ENCODE measurements at regions not wholly inside any gene's neighbourhood (a gene's known extent, or its start where the extent isn't known, plus 50 kb on each side); places are given as distances from the start of the nearest gene placed in this dataset.

DNA sequence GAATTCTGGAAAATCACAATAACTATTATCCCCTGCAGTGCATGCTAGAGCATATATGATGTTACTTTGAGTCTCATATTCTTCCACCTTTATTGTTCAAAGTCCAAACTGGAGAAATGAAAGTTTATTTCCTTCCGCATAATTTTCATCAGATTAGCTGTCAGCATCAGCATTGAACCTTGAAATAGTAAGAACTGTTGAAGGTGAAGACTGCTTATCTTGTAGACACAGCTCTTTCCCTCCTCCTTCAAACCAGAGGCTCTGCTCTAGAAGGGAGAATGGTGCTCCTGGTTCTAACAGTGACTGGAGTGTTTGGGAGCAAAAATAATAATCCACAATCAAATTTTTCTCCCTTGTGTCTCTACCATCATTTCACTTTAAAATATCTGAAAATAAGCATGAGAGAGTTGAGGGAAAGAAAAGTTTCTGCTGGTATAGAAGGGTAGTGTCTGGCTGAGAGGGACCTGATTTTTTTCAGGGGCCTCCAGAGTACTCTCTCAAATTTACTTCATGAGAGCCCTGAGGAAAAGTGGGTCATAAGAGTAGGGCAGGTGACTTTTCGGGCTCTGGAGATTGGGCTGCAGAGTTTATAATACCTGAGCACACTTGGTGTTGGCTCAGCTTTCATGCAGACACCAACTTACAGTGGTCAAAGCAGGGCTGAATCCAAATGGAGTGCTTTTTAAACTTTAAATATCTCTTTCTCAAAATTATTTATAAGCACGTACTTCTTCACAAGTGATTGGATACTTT, 170.4 kb downstream of the ZDHHC21 start:
- H3K27ac ChIP-seq: no peak overlapping the region
- DNase-seq (ENCODE audit: low read depth, low spot score): no peak

DNA sequence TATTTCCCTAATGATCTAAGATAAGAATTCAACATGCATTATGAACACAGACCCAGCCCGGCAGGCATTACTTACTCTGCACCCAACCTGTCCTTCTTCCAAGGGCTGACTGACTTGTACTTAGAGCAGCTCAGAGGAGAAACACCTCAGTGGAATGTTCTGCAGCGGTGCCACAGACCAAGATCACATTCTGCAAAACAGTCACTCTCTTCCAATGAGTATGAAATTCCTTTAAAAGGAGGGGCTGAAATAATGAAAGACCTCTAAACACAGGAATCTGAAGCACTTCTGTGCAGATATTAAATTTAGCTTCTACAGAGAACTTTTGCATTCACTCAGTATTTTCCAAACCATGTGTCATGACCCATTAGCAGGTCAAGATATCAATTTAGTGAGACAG, 172.9 kb downstream of the ZDHHC21 start:
- DNase-seq (ENCODE audit: low read depth, low spot score): no peak
- H3K27ac ChIP-seq: no peak overlapping the region

DNA sequence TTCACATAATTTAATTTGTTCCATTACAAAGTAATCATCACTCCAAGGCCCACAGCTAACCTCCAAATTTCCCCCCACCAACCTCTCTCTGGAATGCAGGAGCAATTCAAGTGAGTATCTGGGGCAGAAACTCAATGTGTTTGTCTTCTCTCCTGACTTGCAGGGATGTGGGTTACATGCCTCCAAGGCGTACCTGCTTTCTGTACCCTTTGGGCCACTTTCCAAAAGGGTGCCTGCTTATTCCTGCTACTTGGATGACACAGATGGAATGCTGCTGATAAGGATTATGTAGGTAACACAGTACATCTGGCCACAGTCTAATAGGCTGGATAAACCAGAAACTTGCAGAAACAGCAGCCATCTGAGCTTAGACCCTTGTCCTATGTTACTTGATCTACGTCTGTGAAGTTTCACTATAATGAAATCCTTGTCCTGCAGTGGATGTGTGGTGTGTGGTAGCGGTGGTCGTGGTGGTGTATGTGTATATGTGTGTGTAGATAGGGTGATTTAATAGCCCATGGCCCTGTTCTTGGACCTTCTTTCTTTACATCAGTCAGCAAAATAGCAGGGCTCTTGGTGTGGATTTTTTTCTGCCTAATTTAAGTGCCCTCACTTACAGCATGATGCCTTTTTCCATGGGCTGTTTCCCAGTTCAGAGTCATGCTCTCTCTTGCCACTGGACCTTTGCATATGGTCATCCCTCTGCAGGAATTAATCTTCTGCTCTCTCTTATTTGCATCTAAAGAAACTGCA, 175.9 kb downstream of the ZDHHC21 start:
- no peak overlapping the region for H3K27ac ChIP-seq
- DNase-seq (ENCODE audit: low read depth, low spot score): no peak

DNA sequence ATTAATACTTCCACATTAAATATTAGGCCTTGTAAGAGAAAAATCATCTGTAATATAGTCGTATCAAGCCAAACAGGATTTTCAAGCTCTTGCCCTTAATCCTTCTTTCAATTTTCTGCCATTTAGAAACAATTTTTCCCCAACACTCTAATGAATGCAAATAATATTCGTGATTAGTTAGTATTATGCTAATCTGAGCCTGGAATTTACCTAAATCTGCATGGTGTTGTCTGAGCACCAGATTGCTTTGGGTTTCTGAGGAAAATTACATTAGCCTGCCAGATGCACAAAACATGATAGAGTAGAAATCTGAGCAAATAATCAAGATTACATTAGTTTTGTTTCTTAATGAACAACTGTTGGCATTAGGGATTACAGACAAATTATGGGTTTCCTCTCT, 176.6 kb downstream of the ZDHHC21 start:
- no peak for DNase-seq (ENCODE audit: low read depth, low spot score)

DNA sequence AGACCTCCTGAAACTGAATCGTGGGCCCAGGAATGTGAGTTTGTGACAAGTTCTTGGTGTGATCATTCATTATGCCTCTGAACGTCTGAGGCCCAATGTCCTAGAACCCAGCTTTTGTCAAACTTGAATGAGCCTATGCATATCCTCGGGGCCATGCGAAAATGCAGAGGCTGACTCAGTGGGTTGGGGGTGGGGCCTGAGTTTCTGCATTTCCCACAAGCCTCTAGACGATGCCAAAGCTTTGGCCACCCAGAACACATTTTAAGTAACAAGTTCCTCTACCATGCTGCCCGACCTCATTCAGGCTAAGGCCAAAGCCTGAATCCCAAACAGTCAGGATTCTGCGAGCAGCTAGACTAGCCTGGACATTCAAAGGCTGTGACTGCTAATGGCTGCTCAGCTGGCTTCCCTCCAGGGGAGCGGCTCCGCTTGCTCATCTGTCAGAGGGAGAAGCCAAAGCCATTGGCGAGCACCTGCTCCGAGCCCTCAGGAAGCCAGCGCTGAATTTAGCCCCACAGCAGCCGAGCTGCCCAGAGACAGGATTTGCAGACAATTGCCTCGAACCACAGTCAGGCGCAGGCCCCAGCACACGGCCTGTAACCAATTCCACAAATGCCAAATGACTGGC, 177.5 kb downstream of the ZDHHC21 start:
- H3K27ac ChIP-seq: no peak overlapping the region
- no peak for DNase-seq (ENCODE audit: low read depth, low spot score)

More for the DNA sequence above, 176.6 kb downstream of the ZDHHC21 start:
- H3K27ac ChIP-seq: no peak overlapping the region

DNA sequence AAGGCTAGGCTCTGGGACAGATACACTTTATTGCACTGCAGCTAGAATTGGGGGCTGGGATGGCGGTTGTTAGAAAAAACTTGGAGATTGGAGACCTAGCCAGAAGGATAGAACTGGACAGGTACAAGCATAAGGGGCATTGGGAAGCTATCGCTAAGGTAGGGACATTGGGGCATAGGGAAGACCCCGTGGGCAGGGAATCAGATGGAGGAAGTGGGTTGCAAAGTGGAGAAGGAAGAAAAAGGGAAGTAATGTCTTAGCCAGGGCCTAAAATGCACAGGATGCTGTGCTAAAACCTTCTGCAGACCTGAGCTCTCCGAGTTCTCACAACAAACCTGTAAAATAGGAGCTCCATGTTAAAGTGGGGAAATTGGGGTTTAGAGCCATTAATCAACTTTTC, 178.2 kb downstream of the ZDHHC21 start:
- DNase-seq (ENCODE audit: low read depth, low spot score): no peak
- H3K27ac ChIP-seq: no peak overlapping the region

DNA sequence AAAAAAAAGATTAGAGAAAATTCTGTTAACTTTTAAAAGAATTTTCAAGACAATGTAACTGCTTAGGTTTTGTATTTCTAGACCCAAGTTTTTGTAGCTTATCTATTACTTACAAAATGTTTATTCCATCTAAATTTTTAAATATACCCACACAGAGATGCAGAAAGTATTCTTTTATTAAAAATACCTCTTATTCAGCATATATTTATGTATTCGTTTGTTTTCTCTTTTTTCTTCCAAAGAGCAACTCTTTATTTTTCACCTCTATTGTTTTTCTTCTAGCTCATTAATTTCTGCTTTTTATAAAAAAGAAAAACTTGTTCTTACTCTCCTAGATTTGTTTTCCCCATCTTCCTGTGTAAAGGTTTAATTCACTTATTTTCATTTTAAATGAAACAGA, 180.3 kb downstream of the ZDHHC21 start:
- H3K27ac ChIP-seq: no peak overlapping the region
- no peak for DNase-seq (ENCODE audit: low read depth, low spot score)

DNA sequence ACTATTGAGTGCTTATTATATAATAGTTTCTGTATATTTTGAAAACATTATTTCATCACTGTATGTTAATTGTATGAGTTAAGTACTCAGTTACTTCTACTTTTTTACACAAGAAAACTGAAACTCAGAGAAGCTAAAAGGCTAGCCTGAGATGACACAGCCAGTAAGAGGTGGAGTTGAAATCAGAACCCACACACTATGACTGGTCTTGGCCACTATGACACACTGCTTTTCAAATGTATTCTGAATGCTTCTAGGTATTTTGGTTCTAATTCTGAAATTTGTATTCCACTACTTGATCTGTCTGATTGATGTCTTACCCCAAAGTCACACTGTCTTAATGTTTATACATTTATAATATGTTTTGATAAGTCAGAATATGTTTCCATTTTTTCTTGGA, 181.8 kb downstream of the ZDHHC21 start:
- DNase-seq (ENCODE audit: low read depth, low spot score): peak; percentile 18
- H3K27ac ChIP-seq: no peak overlapping the region

DNA sequence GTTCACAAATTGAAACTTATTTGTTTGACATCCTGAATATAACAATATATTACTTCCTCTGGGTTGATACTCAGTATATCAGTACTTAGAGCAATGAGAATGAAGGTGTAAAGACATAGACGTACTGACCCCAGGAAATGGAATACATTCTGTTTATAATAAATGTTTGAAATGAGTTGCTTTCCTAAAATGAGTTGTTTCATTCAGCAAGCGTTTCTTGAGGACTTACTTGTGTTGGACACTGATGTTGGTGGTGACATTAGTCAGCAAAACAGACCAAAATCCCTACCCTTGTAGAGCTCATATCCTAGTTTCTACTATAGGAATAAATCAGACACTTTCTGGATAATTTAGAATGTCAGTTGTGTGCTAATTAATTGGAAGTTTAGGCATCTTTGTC, 184.3 kb downstream of the ZDHHC21 start:
- DNase-seq (ENCODE audit: low read depth, low spot score): no peak
- no peak overlapping the region for H3K27ac ChIP-seq

DNA sequence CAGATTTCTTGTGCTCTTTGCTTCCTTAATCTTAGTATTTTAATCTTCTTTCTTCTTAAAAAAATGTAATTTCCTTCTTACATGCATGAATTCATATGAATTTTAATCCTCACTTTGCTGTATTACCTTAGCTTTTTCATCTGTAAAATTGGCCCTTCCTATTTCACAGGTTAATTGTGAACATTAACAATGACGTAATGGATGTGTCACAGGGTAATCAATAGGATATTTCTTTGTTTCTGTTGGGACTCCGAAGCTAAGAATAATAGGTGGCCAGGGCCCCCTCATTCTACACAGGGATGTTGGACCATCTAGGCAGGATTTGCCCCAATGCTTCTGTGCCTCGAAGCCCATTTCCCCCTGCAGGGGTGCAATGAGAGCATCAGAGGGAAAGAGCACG, 187.4 kb upstream of the NFIB start:
- no peak for DNase-seq (ENCODE audit: low read depth, low spot score)
- no peak overlapping the region for H3K27ac ChIP-seq

DNA sequence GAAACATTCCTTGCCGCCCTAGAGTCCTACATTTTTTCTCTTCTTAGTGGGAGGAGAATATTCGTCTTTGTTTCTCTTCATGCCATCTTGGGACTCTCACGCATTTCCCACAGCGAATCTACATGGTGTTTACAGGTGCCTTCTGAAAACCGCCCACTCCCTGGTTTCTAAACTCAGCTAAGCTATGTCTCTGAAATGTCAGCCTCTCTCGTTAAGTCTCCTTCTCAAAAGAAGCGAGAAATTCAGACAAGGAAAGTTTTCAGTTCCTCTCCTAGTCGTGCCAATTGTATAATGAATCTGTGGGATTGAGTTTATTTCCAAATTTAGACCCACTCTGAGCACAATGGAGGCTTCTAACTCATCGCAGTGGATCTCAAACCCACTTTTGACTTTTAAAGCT, 186.8 kb upstream of the NFIB start:
- H3K27ac ChIP-seq: no peak overlapping the region
- no peak for DNase-seq (ENCODE audit: low read depth, low spot score)

DNA sequence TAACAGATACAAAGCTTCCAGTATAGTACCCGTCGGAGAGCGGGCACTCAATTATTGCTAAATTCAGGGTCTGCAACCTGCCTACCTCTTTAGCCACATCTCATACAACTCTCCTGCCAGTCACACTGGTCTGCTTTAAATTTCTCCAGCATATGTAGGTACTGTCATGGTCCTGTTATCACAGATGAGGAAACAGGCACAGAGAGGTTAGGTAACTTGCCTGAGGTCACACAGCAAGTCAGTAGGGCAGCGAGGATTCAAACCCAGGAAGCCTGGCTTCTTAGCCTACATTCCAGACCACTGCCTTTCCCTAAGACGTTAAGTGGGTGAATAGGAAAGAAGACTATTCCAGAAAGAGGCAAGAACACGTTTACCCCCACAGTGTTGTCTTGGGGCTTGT, 186.0 kb upstream of the NFIB start:
- no peak for DNase-seq (ENCODE audit: low read depth, low spot score)
- H3K27ac ChIP-seq: no peak overlapping the region

DNA sequence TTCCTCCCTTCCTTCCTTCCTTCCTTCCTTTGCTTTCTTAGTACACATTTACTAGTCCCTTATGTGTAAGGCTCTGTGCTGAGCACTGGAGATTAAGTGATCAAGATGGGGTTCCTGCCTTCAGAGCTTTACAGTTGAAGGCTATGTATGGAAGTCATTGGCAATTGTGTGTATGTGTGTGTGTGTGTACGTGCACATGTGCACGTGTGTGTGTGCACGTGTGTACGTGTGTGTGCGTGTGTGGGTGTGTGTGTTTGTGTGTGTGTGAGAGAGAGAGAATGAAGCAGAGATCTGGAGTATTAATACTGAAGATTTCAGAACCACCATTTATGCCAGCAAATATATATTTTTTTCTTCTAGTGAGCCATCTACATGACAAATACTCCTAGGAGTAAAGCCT, 184.9 kb upstream of the NFIB start:
- DNase-seq (ENCODE audit: low read depth, low spot score): no peak
- no peak overlapping the region for H3K27ac ChIP-seq

DNA sequence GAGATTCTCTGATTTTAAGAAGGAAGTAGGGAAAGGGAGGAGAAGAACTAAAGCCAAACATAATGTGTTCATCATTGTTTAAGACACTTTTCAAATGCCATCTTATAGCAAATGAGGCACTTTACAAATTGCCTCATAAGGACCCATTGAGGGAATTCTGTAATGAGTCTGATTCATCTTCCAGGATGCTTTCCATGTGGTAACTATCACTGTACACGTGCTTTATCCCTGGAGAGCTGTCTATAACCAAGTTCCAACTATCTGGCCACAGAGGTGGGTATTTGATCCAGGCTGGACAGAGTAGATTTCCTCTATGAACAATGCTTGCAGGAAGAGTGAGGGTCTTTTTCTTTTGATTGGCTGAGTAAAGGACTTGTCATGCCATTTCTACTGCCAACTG, 183.5 kb upstream of the NFIB start:
- DNase-seq (ENCODE audit: low read depth, low spot score): no peak

DNA sequence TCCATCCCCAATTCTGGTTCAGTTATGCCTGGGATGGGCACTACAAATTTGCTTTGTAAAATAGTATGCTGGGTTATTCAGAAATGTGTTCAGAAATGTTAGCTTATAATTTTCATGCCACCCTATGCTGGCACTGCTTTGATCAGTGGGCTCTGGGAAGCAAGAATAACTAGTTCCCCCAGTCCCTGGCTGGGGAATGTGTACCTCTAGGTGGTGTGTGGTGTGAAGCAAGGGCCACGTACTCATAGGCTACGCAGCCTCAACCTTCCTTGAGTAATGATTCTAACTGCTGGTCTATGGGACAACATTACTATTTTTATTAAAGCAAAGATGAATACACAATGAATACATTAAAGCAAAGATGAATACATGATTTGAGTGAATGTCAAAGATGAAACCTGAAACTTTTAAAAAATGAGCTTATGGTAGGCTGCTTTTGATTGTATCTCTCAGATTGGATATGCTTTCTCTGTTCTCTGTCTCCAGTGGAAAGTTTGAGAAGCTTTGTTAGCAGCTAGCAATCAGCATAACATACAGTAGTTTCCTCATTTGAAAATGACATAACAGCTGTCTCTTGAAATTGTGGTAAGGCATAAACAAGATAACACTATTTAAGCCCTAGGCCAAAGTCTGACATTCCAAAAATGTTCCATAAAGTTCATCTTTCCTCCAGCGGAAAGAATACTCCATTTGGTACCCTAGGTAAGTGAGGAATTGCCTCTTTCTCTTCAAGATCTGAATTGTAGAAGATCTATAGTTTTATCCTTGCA, 174.7 kb upstream of the NFIB start:
- DNase-seq (ENCODE audit: low read depth, low spot score): no peak
- H3K27ac ChIP-seq: no peak overlapping the region

More for the DNA sequence above, 183.5 kb upstream of the NFIB start:
- H3K27ac ChIP-seq: no peak overlapping the region

DNA sequence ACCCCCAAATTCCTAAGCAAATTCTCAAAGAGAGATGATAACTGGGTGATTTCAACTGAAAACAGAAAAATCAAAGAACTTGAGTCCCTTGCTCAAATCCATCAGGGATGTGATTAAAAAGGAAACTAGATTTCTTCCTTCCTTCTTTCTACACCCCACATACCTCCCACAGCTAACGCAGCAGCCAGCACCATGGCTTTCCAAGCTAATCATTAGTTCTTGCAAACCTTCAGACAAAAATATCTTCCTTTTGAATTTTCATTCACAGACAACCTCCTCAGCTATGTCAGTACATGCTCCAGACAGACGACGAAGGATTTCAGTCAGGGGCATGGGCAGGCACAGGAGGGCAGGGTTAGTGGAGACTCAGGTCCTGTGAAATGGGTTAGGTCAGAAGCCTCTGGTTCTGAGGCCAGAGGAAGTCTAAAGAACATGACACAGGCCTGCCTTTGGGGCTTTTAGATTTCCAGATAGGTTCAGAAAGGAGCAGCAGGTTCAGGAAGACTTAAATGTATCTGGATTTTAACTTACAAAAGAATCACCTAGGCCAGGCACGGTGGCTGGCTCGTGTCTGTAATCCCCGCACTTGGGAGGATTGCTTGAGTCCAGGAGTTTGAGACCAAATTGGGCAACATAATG, 173.7 kb upstream of the NFIB start:
- no peak overlapping the region for H3K27ac ChIP-seq
- DNase-seq (ENCODE audit: low read depth, low spot score): no peak

DNA sequence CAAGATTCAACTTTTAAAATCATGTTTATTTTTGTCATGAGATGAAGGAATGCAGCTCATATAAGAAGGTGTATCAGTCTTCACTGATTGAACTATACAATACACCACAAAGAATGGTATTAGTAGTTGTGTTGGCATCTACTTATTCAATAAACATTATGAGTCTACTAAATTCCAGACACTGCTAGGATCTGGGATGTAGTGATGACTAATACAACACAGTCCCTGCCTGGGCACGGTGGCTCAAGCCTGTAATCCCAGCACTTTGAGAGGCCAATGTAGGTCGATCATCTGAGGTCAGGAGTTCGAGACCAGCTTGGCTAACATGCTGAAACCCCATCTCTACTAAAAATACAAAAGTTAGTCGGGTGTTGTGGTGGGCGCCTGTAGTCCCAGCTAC, 171.4 kb upstream of the NFIB start:
- peak; percentile 66 for DNase-seq (ENCODE audit: low read depth, low spot score)
- H3K27ac ChIP-seq: peak overlapping the region; percentile 44

DNA sequence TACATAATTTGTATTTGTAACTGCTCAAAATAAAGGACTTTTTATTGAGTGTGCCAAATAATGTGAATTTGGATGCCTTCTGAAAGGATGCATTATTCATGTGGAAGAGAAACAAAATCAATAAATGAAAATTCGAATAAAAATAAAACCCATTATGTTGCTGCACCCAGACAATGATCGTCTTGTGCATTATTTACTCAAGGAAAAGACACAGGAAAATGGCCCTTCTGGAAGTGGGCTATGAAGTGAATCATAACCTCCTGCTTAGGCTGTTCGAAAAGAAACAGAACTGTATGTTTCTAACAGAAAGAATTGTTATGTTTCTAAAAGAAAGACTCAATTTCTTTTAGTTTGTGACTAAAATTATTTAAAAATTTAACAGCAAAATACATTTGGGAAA, 168.9 kb upstream of the NFIB start:
- no peak for DNase-seq (ENCODE audit: low read depth, low spot score)
- H3K27ac ChIP-seq: no peak overlapping the region

DNA sequence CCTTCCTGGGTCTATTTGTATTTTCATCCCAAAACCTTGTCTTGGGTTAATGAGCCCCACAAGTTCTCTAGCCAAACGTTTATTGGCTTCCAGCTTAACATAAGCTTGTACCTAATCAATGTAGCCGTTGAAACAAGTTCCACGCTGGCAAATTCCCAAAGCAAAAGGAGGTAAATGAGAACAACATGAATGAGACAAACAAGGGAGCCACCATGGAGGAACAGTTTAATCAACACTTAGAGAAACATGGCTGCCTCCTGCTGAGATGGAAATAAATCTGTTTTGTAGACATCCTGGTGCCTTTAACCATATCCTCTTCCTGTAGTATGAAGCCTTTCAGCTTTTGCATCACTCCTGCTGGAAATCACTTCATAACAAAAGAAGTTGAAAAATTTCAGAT, 166.6 kb upstream of the NFIB start:
- DNase-seq (ENCODE audit: low read depth, low spot score): no peak
- H3K27ac ChIP-seq: no peak overlapping the region

DNA sequence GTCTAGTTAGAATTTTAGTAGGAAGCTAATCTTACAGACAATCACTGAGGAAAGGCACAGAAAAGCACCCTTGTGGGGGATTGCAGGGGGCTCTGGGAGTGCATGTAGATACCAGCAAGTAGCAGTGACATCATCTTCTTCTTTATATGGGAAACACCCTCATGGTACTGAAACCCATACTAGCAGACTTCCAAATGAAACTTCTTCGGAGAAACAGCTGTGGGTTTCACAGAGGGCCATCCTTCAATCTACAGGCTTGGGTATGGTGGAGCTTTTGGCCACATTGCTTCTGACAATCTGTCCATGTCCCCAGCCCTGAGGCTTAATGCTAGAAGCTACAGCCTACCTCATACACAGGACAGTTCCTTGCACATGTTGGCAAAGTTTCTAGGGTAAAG, 165.2 kb upstream of the NFIB start:
- no peak for DNase-seq (ENCODE audit: low read depth, low spot score)

More for the DNA sequence above, 165.2 kb upstream of the NFIB start:
- no peak overlapping the region for H3K27ac ChIP-seq
